ENCODE measurements at regions not wholly inside any gene's neighbourhood (a gene's known extent, or its start where the extent isn't known, plus 50 kb on each side); places are given as distances from the start of the nearest gene placed in this dataset.

GRCh38 chr7:121676168-121676567 is 196.8 kb upstream of the PTPRZ1 start:
- TF ChIP-seq, protein P1, sequence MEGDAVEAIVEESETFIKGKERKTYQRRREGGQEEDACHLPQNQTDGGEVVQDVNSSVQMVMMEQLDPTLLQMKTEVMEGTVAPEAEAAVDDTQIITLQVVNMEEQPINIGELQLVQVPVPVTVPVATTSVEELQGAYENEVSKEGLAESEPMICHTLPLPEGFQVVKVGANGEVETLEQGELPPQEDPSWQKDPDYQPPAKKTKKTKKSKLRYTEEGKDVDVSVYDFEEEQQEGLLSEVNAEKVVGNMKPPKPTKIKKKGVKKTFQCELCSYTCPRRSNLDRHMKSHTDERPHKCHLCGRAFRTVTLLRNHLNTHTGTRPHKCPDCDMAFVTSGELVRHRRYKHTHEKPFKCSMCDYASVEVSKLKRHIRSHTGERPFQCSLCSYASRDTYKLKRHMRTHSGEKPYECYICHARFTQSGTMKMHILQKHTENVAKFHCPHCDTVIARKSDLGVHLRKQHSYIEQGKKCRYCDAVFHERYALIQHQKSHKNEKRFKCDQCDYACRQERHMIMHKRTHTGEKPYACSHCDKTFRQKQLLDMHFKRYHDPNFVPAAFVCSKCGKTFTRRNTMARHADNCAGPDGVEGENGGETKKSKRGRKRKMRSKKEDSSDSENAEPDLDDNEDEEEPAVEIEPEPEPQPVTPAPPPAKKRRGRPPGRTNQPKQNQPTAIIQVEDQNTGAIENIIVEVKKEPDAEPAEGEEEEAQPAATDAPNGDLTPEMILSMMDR (IDR thresholded peaks at IDR 0.05) = no peak
- no peak for TF ChIP-seq EZH2 (IDR thresholded peaks at IDR 0.05)
- TF ChIP-seq EZH2phosphoT487 (IDR thresholded peaks at IDR 0.05) = no peak

Data from neural progenitor cell (in vitro differentiated cells).